Activated CD4-positive, alpha-beta T cell treated with anti-CD3 and anti-CD28 coated beads for 36 hours (primary cell): ENCODE measurements at regions not wholly inside any gene's neighbourhood (a gene's known extent, or its start where the extent isn't known, plus 50 kb on each side); places are given as distances from the start of the nearest gene placed in this dataset.
"Not testable (repeated sequence)": the region's sequence is repeated elsewhere in the genome, so short reads cannot be mapped to it uniquely, and the experiment has no call there.

Source experiments
- ATAC-seq: fragments of 200-7000 bp; cut with Tn5 transposase; one replicate; pipeline ENCODE4 v1.10.0; 2021; ENCODE audit warnings: mild to moderate bottlenecking, moderate library complexity
- CTCF ChIA-PET: fragments of 350-600 bp; sonication (Branson Sonifier 250); formaldehyde crosslinking; loops from one replicate; lab custom pipeline; 2021; ENCODE audit warnings: antibody characterized with exemption; lab: Charles Lee
- POLR2A ChIA-PET: fragments of 350-600 bp; sonication (Branson Sonifier 250); formaldehyde crosslinking; loops from one replicate; lab custom pipeline; 2021; ENCODE audit warnings: antibody characterized with exemption, inconsistent platforms; lab: Charles Lee
- DNase-seq: peaks from one replicate; pipeline ENCODE4 v3.0.0-alpha.2; 2020
- H3K27ac Mint-ChIP-seq: one replicate; pipeline ENCODE4 v1.8.0; 2021; ENCODE audit warnings: mixed read lengths
- H3K27me3 Mint-ChIP-seq: one replicate; pipeline ENCODE4 v1.8.0; 2021; ENCODE audit warnings: mixed read lengths
- H3K36me3 Mint-ChIP-seq: one replicate; pipeline ENCODE4 v1.8.0; 2021; ENCODE audit warnings: low read depth, mixed read lengths
- H3K4me1 Mint-ChIP-seq: one replicate; pipeline ENCODE4 v1.8.0; 2021; ENCODE audit warnings: mixed read lengths
- H3K4me3 Mint-ChIP-seq: one replicate; pipeline ENCODE4 v1.8.0; 2021; ENCODE audit warnings: mild to moderate bottlenecking, moderate library complexity, mixed read lengths
- H3K9me3 Mint-ChIP-seq: one replicate; pipeline ENCODE4 v1.8.0; 2021; ENCODE audit warnings: low read depth, mixed read lengths
- intact Hi-C, 2 experiments: fragments of 100-400 bp; cut with DNase I in 1 of 2; cut with micrococcal nuclease in 1 of 2; formaldehyde crosslinking; loops; one replicate each; pipeline versions ENCODE4 v1.14.2 to v1.15.1; 2022 to 2024; cut with DNase I, micrococcal nuclease

DNA sequence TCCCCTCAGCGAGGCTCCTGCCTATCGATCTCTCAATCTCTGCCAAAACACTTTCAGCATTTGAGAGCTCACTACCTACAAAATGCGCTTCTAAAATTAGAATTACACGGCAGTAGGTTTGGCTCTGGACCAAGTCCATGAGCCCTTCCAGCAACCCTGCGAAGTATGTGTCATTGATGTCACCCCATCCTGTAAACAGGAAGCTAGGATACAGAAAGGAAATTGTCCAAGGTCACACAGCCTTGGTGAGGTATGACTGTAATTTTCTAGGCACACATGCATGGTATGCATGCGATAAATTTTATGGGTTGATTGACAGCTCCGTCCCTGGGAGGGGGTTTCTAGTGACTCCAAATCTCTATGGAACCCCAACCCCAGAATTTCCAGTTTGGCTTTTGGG lies 330.3 kb upstream of the CDH5 start:
- no peak overlapping the region for H3K4me3 Mint-ChIP-seq
- H3K9me3 Mint-ChIP-seq, result no peaks in the 10 kb centered on the region
- CTCF ChIA-PET, result interaction anchor here (0.7 to 0.8 kb wide), 2 partner anchors 599 to 604 kb away, joined by 3 to 5 read pairs; no protein-coding TSS in a partner anchor
- POLR2A ChIA-PET, result no interaction called here
- H3K36me3 Mint-ChIP-seq, result no peaks in the 10 kb centered on the region
- no peaks in the 10 kb centered on the region for H3K4me1 Mint-ChIP-seq
- intact Hi-C loops, result no loop called here
- DNase-seq (no peak), ATAC-seq (no peak)
- H3K27ac Mint-ChIP-seq, result no peak overlapping the region
- peaks cover 5% of the 10 kb centered on the region for H3K27me3 Mint-ChIP-seq

DNA sequence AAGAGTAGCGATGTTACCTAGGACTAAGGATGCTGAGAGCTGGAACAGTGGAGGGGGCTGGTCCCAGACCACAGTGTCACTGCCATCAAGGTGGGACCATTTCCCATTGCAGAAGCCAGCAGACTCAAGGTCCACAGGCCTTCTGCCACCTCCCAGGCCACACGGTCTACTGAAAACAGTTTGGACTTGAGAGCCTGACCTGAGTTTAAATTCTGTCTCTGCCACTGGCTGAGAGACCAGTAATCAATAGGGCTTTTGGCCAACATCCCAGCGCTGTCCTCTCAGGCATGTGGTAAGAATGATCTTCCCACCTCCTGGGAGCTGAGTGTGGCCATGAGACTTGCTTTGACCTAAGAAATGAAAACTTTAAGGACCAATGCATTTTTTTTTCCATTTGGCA lies 331.4 kb upstream of the CDH5 start:
- Mint-ChIP-seq H3K27me3 (peaks cover 3% of the 10 kb centered on the region), H3K36me3 (no peaks in the 10 kb centered on the region), H3K4me3 (no peak overlapping the region), H3K27ac (no peak overlapping the region), H3K9me3 (no peaks in the 10 kb centered on the region), H3K4me1 (no peaks in the 10 kb centered on the region)
- intact Hi-C loops, result no loop called here
- DNase-seq (no peak), ATAC-seq (no peak)
- ChIA-PET CTCF (interaction anchor here (0.6 kb wide), 1 partner anchor 243 kb away, joined by 3 read pairs; no protein-coding TSS in a partner anchor), POLR2A (no interaction called here)

DNA sequence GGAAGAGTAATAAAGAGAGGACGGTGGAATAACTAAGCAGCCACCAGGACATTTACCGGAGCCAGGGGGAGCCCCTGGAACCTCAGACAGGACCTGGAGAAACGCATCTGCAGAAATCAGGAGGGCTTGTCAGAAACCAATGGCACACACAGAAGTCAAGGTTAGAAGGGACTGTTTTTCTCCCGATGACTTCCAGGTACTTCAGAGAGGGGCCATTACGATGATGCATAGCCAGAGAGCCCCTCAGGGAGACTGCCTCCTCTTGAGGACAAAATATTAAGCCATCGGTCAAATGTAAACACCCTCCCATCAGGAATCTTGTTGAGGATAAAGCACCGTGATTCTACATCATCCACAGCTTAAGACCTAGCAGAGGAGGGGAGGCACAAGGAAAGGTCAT lies 333.6 kb upstream of the CDH5 start:
- ChIA-PET POLR2A (no interaction called here), CTCF (interaction anchor here (0.7 kb wide), 1 partner anchor 598 kb away, joined by 4 read pairs; no protein-coding TSS in a partner anchor)
- Mint-ChIP-seq H3K4me1 (no peaks in the 10 kb centered on the region), H3K27ac (no peak overlapping the region), H3K36me3 (no peaks in the 10 kb centered on the region), H3K9me3 (no peaks in the 10 kb centered on the region), H3K27me3 (peaks cover 4% of the 10 kb centered on the region), H3K4me3 (no peak overlapping the region)
- ATAC-seq, result no peak
- intact Hi-C loops, result no loop called here
- DNase-seq, result no peak

DNA sequence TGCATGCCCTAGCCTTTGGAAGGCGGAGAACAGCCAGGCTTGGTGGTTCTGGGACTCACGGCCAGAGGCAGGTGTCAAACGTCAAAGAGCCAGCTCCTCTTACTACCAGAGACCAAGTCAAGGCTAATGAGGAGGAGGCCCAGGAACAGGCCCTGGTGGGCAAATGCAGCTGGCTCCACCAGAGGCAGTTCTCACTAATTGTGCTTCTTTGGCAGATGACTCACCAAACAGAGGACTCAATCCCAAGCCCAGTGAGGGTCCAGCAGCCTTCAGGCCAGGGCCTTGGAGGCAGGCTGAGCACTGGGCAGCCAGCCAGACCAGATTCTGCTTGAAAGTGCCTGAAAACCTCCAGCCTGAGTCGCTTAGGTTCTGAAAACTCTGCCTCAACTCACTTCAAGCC lies 336.5 kb upstream of the CDH5 start:
- intact Hi-C loops, result no loop called here
- Mint-ChIP-seq H3K27me3 (peaks cover 4% of the 10 kb centered on the region), H3K36me3 (no peaks in the 10 kb centered on the region), H3K9me3 (peaks cover under 1% of the 10 kb centered on the region), H3K4me1 (no peaks in the 10 kb centered on the region), H3K27ac (no peak overlapping the region), H3K4me3 (no peak overlapping the region)
- ChIA-PET POLR2A (no interaction called here), CTCF (no interaction called here)
- ATAC-seq, result no peak
- DNase-seq, result no peak

DNA sequence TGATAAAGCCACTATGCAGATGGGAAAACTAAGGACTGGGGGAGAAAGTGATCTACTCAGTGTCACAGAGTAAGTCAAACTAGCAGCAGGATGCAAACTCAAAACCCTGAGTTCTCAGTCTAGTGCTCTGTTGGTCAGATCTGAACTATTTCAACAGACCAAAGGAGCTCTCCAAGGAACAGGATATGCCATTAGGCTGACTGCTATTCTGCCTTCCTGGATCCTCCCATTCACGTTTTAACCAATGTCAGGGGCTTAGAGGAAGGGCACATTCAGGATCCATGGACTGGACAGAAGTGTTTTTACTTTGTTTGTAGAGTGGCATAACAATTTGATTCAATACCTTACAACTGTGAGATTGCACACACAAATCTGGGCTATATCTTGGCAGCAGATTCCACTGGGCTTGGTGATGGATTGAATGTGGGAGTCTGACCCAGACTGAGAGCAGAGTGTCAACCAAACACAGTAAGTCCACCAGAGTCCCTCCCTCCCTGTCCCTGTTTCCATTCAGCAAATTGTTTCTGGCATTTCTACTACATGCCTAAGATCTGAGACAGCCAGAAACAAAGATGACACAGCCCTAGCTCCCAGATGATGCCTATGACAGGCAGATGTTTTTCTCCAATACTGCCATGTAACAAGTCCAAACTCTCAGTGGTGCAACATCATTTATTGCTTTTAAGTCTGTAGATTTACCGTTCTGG lies 337.8 kb upstream of the CDH5 start:
- ATAC-seq, result no peak
- Mint-ChIP-seq H3K36me3 (no peaks in the 10 kb centered on the region), H3K27me3 (peaks cover 4% of the 10 kb centered on the region), H3K4me3 (no peak overlapping the region), H3K4me1 (no peaks in the 10 kb centered on the region), H3K27ac (no peak overlapping the region), H3K9me3 (peaks cover 10% of the 10 kb centered on the region)
- DNase-seq, result no peak
- intact Hi-C loops, result no loop called here
- POLR2A ChIA-PET, result no interaction called here
- CTCF ChIA-PET, result no interaction called here

DNA sequence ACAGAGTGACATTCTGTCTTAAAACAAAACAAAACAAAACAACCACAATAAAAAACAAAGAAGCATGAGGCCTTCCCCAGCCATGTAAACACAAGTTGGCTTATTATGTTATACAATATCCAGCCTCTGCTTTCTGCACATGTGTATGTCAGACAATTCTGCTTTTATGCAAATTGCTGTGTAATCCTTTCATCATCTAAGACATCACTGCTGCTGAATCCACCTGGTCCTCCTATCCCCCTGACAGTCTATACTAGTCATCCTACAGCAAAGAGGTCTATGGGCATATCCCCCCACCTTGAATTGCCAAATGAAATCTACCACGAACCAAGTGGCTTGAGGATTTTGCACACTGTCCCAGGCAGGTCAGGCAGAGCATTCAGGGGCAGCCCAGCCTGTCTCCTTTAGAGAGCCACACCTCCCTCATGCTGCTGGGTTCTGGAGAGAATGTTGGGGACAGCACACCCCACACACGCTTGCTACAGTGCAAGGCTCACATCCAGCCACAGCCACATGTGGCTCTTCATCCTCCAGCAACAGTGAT lies 339.6 kb upstream of the CDH5 start:
- ChIA-PET CTCF (no interaction called here), POLR2A (no interaction called here)
- DNase-seq (no peak), ATAC-seq (no peak)
- Mint-ChIP-seq H3K4me3 (no peak overlapping the region), H3K27ac (no peak overlapping the region), H3K9me3 (peaks cover 10% of the 10 kb centered on the region), H3K27me3 (peaks cover 4% of the 10 kb centered on the region), H3K4me1 (no peaks in the 10 kb centered on the region), H3K36me3 (no peaks in the 10 kb centered on the region)
- intact Hi-C loops, result no loop called here

DNA sequence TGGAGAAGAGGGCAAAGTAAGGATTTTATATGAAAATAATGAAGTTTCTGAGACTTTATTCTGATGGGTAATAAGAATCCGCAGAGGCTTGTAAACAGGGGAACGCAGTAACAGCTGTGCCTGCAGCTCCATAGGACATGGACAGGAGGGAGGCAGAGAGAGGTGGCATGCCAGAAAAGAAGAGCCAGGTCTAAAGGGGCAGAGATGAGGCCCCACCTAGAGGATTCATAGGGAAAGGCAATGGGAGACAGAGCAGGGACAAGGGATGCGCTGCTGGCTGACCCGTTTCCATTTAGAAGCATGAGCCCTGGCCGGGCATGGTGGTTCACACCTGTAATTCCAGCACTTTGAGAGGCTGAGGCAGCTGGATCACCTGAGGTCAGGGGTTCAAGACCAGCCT lies 340.3 kb upstream of the CDH5 start:
- Mint-ChIP-seq H3K4me1 (no peaks in the 10 kb centered on the region), H3K36me3 (no peaks in the 10 kb centered on the region), H3K27me3 (peaks cover 4% of the 10 kb centered on the region), H3K27ac (no peak overlapping the region), H3K4me3 (no peak overlapping the region), H3K9me3 (peaks cover 10% of the 10 kb centered on the region)
- POLR2A ChIA-PET, result no interaction called here
- CTCF ChIA-PET, result no interaction called here
- ATAC-seq (no peak), DNase-seq (no peak)
- intact Hi-C loops, result no loop called here

DNA sequence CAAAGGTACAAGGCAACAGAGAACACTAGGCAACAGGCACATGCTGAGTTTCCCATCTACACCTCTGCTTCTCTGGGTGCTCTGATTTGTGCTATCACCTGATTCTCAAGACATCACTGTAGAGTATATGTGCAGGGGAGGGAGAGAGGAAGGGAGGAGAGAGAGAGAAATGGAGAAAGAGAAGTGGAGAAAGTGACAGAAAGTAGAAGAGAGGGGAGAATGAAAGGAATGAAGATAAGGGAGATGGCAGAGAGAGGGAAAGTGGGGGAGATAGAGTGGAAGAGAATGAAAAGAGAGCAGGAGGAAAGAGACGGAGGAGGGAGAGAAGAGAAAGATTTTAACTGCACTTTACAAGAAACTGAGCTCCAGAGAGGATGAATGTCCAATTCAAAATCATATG lies 340.7 kb upstream of the CDH5 start:
- Mint-ChIP-seq H3K27me3 (peaks cover 4% of the 10 kb centered on the region), H3K4me1 (no peaks in the 10 kb centered on the region), H3K9me3 (peaks cover 10% of the 10 kb centered on the region), H3K36me3 (no peaks in the 10 kb centered on the region), H3K27ac (no peak overlapping the region), H3K4me3 (no peak overlapping the region)
- POLR2A ChIA-PET, result no interaction called here
- ATAC-seq (no peak), DNase-seq (no peak)
- CTCF ChIA-PET, result no interaction called here
- intact Hi-C loops, result no loop called here

DNA sequence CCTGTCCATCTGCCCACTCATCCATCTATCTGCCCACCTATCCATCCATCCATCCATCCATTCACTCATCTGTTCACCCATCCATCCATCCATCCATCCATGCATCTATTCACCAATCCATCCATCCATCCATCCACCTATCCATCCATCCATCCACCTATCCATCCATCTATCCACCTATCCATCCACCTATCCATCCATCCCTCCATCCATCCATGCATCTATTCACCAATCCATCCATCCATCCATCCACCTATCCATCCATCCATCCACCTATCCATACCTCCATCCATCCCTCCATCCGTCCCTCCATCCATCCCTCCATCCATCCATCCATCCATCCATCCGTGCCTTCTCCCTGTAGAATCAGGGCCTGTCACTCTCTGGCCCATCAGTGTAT lies 341.9 kb upstream of the CDH5 start:
- DNase-seq, CTCF ChIA-PET, H3K4me3 Mint-ChIP-seq, H3K27me3 Mint-ChIP-seq, POLR2A ChIA-PET, intact Hi-C loops, ATAC-seq, H3K36me3 Mint-ChIP-seq, H3K27ac Mint-ChIP-seq, H3K4me1 Mint-ChIP-seq: not testable (repeated sequence)
- peaks cover 10% of the 10 kb centered on the region for H3K9me3 Mint-ChIP-seq

DNA sequence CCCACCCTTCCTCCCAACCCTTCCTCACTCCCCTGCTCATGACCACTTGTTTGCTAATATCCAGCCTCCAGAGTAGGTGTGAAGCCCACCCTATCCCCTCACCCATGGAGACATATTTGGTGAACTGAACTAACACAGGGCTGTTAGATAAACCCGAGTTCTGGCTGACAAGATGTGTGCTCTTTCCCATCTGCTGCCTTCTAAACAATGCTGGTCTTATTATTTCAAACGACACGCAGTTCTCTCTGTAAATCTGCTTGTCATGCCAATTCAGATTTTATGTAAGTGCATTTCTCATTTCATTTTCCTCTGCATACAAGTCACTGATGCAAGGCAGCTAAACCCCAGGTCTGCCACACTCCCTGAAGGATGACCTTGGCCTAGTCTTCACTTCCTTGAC lies 343.0 kb upstream of the CDH5 start:
- ATAC-seq (no peak), DNase-seq (no peak)
- Mint-ChIP-seq H3K36me3 (no peaks in the 10 kb centered on the region), H3K9me3 (peaks cover 10% of the 10 kb centered on the region), H3K4me3 (no peak overlapping the region), H3K27me3 (peaks cover 2% of the 10 kb centered on the region), H3K4me1 (no peaks in the 10 kb centered on the region), H3K27ac (no peak overlapping the region)
- ChIA-PET CTCF (no interaction called here), POLR2A (no interaction called here)
- intact Hi-C loops, result no loop called here

DNA sequence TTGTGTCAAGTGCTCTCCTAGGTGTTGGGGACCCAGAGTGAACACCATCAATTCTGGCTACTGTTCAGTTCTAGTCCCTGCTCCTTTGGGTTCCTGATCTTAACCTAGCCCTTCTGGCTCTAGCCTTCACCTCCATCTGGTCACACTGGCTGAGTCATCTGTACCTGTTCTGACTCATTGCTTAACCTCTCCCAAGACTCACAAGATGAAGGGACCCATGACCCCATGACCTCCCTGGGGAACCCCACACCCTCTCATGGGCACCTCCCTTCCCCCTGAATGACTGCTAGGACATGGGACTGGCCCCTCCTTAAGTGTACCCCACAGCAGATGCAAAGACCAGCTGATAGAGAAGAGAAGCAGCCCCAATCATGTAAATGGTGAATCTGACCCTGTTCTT lies 345.8 kb upstream of the CDH5 start:
- Mint-ChIP-seq H3K4me3 (no peak overlapping the region), H3K4me1 (no peaks in the 10 kb centered on the region), H3K27ac (no peak overlapping the region), H3K27me3 (peaks cover 2% of the 10 kb centered on the region), H3K9me3 (peaks cover 10% of the 10 kb centered on the region), H3K36me3 (no peaks in the 10 kb centered on the region)
- ChIA-PET POLR2A (no interaction called here), CTCF (no interaction called here)
- DNase-seq (peak; percentile 7), ATAC-seq (peak; percentile 53)
- intact Hi-C loops, result no loop called here

DNA sequence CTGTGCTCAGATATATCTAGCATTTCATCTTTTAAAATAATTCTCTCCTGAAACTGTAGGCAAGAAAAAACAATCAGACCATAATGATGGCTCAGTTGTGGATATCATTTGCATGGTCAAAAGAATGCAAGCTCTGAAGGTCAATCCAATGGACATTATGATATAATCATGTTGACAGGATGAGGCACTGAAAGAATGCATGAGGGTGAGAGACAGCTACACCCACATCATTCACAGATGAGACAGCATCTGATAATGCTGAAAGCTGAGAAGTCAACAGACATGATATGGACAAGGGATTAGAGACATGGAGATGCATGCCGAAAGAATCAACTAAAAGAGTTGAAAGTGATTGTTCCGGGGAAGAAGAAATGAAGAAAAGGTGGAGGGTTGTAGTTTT lies 346.4 kb upstream of the CDH5 start:
- H3K27ac Mint-ChIP-seq, result no peak overlapping the region
- no peaks in the 10 kb centered on the region for H3K36me3 Mint-ChIP-seq
- no peak overlapping the region for H3K4me3 Mint-ChIP-seq
- peaks cover 10% of the 10 kb centered on the region for H3K9me3 Mint-ChIP-seq
- ChIA-PET POLR2A (no interaction called here), CTCF (no interaction called here)
- ATAC-seq (no peak), DNase-seq (no peak)
- intact Hi-C loops, result no loop called here
- peaks cover 2% of the 10 kb centered on the region for H3K27me3 Mint-ChIP-seq
- no peaks in the 10 kb centered on the region for H3K4me1 Mint-ChIP-seq
